Fibroblast of the aortic adventitia (primary cell): ENCODE measurements at regions not wholly inside any gene's neighbourhood (a gene's known extent, or its start where the extent isn't known, plus 50 kb on each side); places are given as distances from the start of the nearest gene placed in this dataset.

Experiments
- DNase-seq: peaks from one replicate; pipeline ENCODE4 v3.0.0-alpha.2; 2010; ENCODE audit warnings: low read depth
- H3K4me3 ChIP-seq: 2 replicates; pipeline ENCODE4 v1.5.1; 2011; ENCODE audit warnings: low read depth, mild to moderate bottlenecking, control low read depth, low read length, moderate library complexity
- CTCF ChIP-seq: IDR thresholded peaks from 2 replicates; pipeline ENCODE4 v1.5.1; 2011; ENCODE audit warnings: mild to moderate bottlenecking, low read length, control low read depth, inconsistent platforms; ENCODE audit not compliant: insufficient read depth

DNA sequence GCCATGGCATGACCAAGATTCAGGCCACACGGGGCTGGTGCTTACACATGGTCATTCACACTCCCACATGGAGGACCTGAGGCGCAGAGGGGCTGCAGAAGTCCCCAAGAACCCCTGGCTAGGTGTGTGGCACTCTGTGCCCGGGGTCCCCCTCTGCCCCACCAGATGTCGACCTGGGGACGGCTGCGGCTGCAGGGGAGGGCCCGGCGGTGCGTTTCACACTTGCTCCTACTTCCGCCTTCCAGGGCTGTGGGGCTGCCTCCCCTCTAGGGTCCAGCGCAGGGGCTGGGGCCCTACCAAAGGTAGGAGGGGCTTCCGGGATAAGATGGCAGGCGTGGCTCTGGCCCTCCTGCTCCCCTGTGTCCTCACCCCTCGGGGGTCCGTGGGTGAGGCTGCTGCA lies 81.1 kb upstream of the SLCO4A1 start:
- no peak for TF ChIP-seq CTCF
- H3K4me3 ChIP-seq, result no peak overlapping the region
- DNase-seq, result no peak

DNA sequence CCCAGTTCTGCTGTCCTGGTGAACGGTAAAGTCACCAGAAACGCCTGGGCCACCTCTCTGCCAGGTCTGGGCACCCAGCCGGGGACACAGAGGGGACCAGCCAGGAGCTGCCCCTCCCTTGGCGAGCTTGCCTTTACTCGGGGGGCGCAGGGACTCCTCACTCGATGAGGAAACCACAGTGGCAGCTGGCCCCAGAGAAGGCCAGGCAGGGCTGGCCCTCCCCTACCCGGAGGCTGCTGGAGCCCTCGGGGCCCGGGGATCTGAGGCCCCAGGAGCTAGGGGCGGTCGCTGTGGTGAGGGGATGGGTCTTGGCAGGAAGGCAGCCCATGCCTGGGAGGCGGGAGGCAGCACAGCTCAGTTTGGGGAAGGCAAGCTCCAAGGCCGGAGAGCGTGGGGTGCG lies 80.4 kb upstream of the SLCO4A1 start:
- TF ChIP-seq CTCF, result no peak
- DNase-seq, result no peak
- no peak overlapping the region for H3K4me3 ChIP-seq

- H3K4me3 ChIP-seq, result no peak overlapping the region
- no peak for TF ChIP-seq CTCF
- DNase-seq, result no peak
Measured at GRCh38 chr20:62562831-62563230, 79.5 kb upstream of the SLCO4A1 start.

- DNase-seq, result no peak
- H3K4me3 ChIP-seq, result no peak overlapping the region
- TF ChIP-seq CTCF, result no peak
Measured at GRCh38 chr20:62563561-62563960, 78.7 kb upstream of the SLCO4A1 start.

DNA sequence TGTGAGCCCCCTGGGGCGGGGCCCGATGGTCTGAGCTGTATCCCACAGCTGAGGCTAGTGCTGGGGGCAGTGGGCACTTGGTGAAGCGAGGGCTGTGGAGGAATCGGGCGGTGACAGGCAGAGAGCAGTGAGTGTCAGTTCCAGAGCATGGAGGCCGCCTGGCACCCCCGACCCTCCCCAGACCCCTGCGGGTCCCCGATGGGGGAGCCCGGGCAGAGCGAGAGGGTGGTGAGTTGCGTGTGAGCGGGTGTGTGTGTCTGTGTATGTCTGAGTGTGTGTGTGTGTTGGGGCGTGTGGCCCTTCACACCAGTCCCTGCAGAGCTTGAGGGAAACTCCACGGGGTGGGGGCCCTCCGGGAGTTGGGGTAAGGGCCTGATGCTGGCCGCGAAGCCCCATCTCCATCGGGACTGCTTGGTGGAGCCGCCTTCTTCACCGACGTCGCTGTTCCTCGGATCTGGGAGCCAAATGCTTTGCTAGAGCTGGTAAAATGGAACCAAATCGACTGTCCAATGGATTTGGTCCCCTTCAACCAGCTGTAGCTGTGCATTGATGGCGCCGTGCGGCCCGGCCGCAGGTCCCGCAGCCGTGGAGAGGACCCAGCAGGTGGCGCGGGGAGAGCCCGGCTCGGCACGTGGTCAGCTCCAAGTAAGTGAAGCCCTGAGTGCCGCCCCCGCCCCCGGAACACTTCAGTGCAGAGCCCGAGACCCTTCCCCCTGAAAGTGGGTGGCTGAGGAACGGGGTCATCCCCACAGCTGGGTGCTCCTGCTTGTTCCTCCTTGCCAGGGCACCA lies 77.7 kb upstream of the SLCO4A1 start:
- TF ChIP-seq CTCF, result no peak
- no peak for DNase-seq
- H3K4me3 ChIP-seq, result no peak overlapping the region

DNA sequence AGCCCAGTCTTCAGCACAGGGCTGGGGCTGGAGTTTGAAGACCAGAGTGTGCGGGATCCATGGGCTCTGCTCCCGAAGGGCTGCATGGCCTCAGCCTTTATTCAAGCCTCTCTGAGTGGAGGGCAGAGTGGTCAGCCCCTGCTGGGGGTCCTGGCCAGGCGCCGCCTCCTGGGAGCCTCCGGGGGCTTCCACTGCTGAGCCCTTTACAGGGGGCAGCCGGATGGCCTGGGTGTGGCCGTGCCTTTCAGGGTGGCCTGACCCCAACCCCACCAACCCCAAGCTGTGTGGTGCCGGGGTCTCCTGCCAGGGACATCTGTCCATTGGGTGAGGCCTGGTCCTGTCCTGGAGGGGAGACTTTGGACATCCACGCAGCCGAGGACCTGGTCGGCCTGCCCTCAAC lies 76.0 kb upstream of the SLCO4A1 start:
- no peak for DNase-seq
- no peak for TF ChIP-seq CTCF
- H3K4me3 ChIP-seq, result no peak overlapping the region

- H3K4me3 ChIP-seq, result no peak overlapping the region
- no peak for TF ChIP-seq CTCF
- DNase-seq, result no peak
Measured at GRCh38 chr20:62566771-62567170, 75.5 kb upstream of the SLCO4A1 start.
